ENCODE measurements at regions not wholly inside any gene's neighbourhood (a gene's known extent, or its start where the extent isn't known, plus 50 kb on each side); places are given as distances from the start of the nearest gene placed in this dataset.

- TF ChIP-seq CTCF (IDR thresholded peaks at IDR 0.05) (no peak), POLR2A (IDR thresholded peaks at IDR 0.05) (no peak)
Observed at GRCh38 chr15:70262171-70262570, 164.5 kb upstream of the TLE3 start.
